Kidney (tissue), 13 donors: ENCODE measurements at regions not wholly inside any gene's neighbourhood (a gene's known extent, or its start where the extent isn't known, plus 50 kb on each side); places are given as distances from the start of the nearest gene placed in this dataset.

Experiments used
- DNase-seq, 5 donors: peaks; one replicate each; pipeline ENCODE4 v3.0.0-alpha.2; 2013 to 2020
- FAIRE-seq: peaks from 2 replicates; lab custom pipeline; 2012; peaks lifted over from hg19 to GRCh38; lab: Jason Lieb, UNC
- H3K27ac ChIP-seq, 2 donors: one replicate each; pipeline ENCODE4 v1.7.0; 2013; ENCODE audit warnings: low read depth in 2 of 2, low read length in 2 of 2, inconsistent platforms in 1 of 2
- H3K27me3 ChIP-seq: one replicate; pipeline ENCODE4 v1.7.1; 2013; ENCODE audit warnings: low read length, inconsistent platforms; ENCODE audit not compliant: control insufficient read depth, insufficient read depth
- H3K36me3 ChIP-seq, 3 donors: one replicate each; pipeline versions ENCODE4 v1.7.0 to v1.7.1; 2013; ENCODE audit warnings: low read length in 3 of 3, control low read depth in 1 of 3, inconsistent platforms in 1 of 3; ENCODE audit not compliant: insufficient read depth in 3 of 3, control insufficient read depth in 2 of 3
- H3K4me1 ChIP-seq, 3 donors: one replicate each; pipeline versions ENCODE4 v1.7.0 to v1.7.1; 2013; ENCODE audit warnings: low read length in 3 of 3, inconsistent platforms in 1 of 3, low read depth in 1 of 3; ENCODE audit not compliant: control insufficient read depth in 2 of 3, insufficient read depth in 2 of 3
- H3K4me3 ChIP-seq, 3 donors: one replicate each; pipeline versions ENCODE4 v1.7.0 to v1.8.1; 2013; ENCODE audit warnings: low read length in 3 of 3, control low read depth in 1 of 3, inconsistent platforms in 1 of 3
- H3K9ac ChIP-seq, 3 donors: one replicate each; pipeline versions ENCODE4 v1.7.0 to v1.7.1; 2013; ENCODE audit warnings: low read length in 3 of 3, control low read depth in 1 of 3, inconsistent platforms in 1 of 3
- H3K9me3 ChIP-seq, 3 donors: one replicate each; pipeline versions ENCODE4 v1.7.0 to v1.7.1; 2013; ENCODE audit warnings: low read length in 3 of 3, control low read depth in 1 of 3, inconsistent platforms in 1 of 3; ENCODE audit not compliant: control insufficient read depth in 2 of 3, insufficient read depth in 1 of 3
- intact Hi-C: fragments of 100-400 bp; cut with DNase I; formaldehyde crosslinking; loops from one replicate; pipeline ENCODE4 v1.11.1; 2022
- TF ChIP-seq, protein P1 (sequence below): IDR thresholded peaks from 3 replicates; pipeline ENCODE4 v1.5.1; 2012; ENCODE audit warnings: mild to moderate bottlenecking, moderate library complexity, borderline replicate concordance; ENCODE audit not compliant: insufficient read depth; ENCODE audit errors: extremely low read depth
- donor health status: control.
- donor health status: control.
- donor health status: control.
- donor health status: control.
- donor health status: control.
- donor health status: DM: yes; HTN: yes; CAD: no.
- donor health status: Normal renal cell carcinoma (clear cell type).

DNA sequence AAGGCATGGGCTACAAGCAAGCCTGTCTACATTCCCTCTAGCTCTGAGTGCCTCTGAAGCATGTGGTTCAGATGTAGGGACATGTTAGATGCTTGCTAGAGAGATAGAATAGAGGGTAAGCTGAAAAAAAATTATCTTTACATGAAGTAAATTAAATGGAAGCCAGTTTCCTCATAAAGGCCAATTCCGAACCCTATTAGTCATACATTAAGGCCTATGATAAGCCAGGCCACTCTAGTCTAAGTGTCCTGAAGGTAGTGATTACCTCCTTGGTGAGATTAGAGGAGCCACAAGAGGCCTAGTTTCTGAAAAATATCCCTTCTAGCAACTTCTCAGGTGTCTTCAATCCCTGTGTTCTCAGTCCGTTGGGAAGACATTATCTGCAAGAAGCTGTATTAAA lies 72.4 kb upstream of the NPAS2 start:
- no peaks in the 10 kb centered on the region for H3K36me3 ChIP-seq
- H3K4me3 ChIP-seq, result no peak overlapping the region
- H3K9me3 ChIP-seq, result no peaks in the 10 kb centered on the region
- H3K27ac ChIP-seq, result no peak overlapping the region
- intact Hi-C loops, result no loop called here
- TF ChIP-seq, protein P1, sequence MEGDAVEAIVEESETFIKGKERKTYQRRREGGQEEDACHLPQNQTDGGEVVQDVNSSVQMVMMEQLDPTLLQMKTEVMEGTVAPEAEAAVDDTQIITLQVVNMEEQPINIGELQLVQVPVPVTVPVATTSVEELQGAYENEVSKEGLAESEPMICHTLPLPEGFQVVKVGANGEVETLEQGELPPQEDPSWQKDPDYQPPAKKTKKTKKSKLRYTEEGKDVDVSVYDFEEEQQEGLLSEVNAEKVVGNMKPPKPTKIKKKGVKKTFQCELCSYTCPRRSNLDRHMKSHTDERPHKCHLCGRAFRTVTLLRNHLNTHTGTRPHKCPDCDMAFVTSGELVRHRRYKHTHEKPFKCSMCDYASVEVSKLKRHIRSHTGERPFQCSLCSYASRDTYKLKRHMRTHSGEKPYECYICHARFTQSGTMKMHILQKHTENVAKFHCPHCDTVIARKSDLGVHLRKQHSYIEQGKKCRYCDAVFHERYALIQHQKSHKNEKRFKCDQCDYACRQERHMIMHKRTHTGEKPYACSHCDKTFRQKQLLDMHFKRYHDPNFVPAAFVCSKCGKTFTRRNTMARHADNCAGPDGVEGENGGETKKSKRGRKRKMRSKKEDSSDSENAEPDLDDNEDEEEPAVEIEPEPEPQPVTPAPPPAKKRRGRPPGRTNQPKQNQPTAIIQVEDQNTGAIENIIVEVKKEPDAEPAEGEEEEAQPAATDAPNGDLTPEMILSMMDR, result no peak
- H3K4me1 ChIP-seq, result peaks cover 0 to 7% (median 5%) of the 10 kb centered on the region in 3 donors
- no peak overlapping the region for H3K9ac ChIP-seq
- DNase-seq (no peak), FAIRE-seq (no peak)
- no peaks in the 10 kb centered on the region for H3K27me3 ChIP-seq

DNA sequence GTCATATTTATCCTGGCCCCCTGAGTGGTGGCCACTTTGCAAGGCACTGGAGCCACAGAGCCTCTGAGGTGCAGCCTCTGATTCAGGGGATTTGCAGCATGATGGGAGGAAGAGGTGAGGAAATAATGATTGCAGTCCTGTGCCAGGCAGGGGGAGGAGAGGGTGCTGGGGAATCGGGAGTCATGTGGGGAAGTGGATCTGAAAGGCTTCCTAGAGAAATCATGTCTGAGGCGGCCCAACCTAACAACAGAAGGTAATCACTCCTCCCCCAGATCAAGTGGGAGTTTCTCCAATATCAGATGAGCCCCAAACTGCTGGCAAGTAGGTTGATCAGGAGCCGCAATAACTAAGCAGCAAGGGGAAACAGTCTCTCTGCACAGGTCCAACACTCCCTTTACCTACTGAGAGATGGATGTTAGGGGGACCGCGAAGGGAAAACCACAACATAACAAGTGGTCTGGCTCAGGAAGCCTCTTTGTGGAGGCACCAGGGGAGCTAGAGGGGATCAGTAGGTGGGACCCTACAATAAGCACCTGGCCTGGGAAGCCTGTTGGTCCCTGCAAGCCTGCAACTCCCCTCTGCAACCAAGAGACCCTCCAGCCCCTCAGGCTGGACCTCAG lies 71.8 kb upstream of the NPAS2 start:
- intact Hi-C loops, result no loop called here
- TF ChIP-seq, protein P1, result no peak
- Histone ChIP-seq H3K27me3 (no peaks in the 10 kb centered on the region), H3K36me3 (no peaks in the 10 kb centered on the region), H3K27ac (no peak overlapping the region), H3K4me1 (peaks cover 0 to 7% (median 5%) of the 10 kb centered on the region in 3 donors), H3K9ac (no peak overlapping the region), H3K4me3 (no peak overlapping the region), H3K9me3 (no peaks in the 10 kb centered on the region)
- FAIRE-seq (no peak), DNase-seq (no peak)

DNA sequence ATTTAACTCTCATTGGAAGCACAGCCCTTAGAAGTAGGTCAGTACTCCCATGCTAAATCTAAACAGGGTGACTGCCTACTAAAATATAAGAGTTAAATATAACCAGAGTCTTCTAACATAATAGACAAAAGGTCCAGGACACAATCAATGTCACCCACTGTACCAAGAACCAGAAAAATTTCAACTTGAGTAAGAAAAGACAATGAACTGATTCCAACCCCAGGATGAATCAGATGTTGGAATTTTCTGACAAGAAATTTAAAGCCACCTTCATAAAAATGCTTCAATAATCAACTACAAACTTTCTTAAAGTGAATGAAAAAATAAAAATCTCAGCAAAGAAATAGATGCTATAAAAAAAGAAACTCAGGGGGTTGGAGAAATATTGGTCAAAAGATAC lies 71.3 kb upstream of the NPAS2 start:
- Histone ChIP-seq H3K36me3 (no peaks in the 10 kb centered on the region), H3K4me1 (peaks cover 0 to 7% (median 5%) of the 10 kb centered on the region in 3 donors), H3K4me3 (no peak overlapping the region), H3K27me3 (no peaks in the 10 kb centered on the region), H3K9me3 (no peaks in the 10 kb centered on the region), H3K27ac (no peak overlapping the region), H3K9ac (no peak overlapping the region)
- intact Hi-C loops, result no loop called here
- TF ChIP-seq, protein P1, result no peak
- no peak for FAIRE-seq
- DNase-seq, result no peak
